Peyer's patch (tissue), 4 donors: ENCODE measurements at regions not wholly inside any gene's neighbourhood (a gene's known extent, or its start where the extent isn't known, plus 50 kb on each side); places are given as distances from the start of the nearest gene placed in this dataset.

Experiments
- POLR2A ChIP-seq, 2 donors: fragments of 450-650 bp; IDR thresholded peaks; one replicate each; pipeline ENCODE4 v1.5.1; 2017; ENCODE audit warnings: antibody characterized with exemption in 2 of 2, mild to moderate bottlenecking in 2 of 2, moderate library complexity in 2 of 2
- TF ChIP-seq, protein P1 (sequence below), 6 experiments: fragments of 450-650 bp in 4 of 6; fragments of 200-600 bp in 2 of 6; sonication (generic) in 1 of 6; IDR thresholded peaks; one replicate each; pipeline ENCODE4 v1.5.1; 2017 to 2019; ENCODE audit warnings: antibody characterized with exemption in 6 of 6, mild to moderate bottlenecking in 3 of 6, moderate library complexity in 1 of 6

DNA sequence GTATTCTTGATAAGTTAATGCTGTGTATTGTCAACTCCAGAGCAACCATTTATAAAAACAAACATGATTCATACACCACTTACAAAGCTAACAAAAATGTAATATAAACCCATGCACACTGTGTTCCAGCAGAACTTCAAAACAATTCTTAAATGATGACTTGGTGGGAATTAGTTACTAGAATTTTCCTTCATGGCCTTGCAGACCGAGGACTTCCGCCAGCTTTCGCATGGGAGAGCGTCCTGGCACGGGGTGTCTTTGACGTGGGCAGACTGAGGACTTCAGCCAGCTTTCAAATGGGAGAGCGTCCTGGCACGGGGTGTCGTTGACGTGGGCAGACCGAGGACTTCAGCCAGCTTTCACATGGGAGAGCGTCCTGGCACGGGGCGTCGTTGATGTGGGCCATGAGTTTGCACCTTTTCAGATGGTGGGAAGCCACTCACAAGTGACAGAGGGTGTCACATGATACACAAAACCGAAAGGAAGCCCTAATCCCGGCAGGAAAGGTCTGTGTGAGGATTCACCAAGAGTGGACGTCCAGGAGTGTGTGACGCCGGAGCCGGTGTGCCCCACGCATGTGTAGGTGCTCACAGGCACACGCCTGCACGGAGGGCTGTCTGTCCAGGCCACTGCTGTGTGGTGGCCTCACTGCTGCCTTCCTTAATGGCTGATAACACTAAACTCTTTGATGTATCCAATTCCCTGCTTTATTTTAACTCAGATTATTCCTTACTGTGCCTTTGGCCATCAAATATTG is 211.3 kb upstream of the IRX4 start:
- no peak for TF ChIP-seq POLR2A (IDR thresholded peaks at IDR 0.05)
- TF ChIP-seq, protein P1, sequence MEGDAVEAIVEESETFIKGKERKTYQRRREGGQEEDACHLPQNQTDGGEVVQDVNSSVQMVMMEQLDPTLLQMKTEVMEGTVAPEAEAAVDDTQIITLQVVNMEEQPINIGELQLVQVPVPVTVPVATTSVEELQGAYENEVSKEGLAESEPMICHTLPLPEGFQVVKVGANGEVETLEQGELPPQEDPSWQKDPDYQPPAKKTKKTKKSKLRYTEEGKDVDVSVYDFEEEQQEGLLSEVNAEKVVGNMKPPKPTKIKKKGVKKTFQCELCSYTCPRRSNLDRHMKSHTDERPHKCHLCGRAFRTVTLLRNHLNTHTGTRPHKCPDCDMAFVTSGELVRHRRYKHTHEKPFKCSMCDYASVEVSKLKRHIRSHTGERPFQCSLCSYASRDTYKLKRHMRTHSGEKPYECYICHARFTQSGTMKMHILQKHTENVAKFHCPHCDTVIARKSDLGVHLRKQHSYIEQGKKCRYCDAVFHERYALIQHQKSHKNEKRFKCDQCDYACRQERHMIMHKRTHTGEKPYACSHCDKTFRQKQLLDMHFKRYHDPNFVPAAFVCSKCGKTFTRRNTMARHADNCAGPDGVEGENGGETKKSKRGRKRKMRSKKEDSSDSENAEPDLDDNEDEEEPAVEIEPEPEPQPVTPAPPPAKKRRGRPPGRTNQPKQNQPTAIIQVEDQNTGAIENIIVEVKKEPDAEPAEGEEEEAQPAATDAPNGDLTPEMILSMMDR (IDR thresholded peaks at IDR 0.05) = no peak
